Activated T-helper 2 cell treated with anti-CD3 and anti-CD28 coated beads, Interferon-gamma antibody, Interleukin-2, Interleukin-4, amounts not matched to agents 10 μg/mL and 5 μg/mL and 100 μg/mL, durations not matched to agents 14 hours and 24 hours and 36 hours (primary cell): ENCODE measurements at regions not wholly inside any gene's neighbourhood (a gene's known extent, or its start where the extent isn't known, plus 50 kb on each side); places are given as distances from the start of the nearest gene placed in this dataset.
"Not testable (repeated sequence)": the region's sequence is repeated elsewhere in the genome, so short reads cannot be mapped to it uniquely, and the experiment has no call there.

ENCODE experiments used
- DNase-seq: peaks from one replicate; pipeline ENCODE4 v3.0.0; 2021; ENCODE audit warnings: low spot score
- H3K27ac Mint-ChIP-seq: one replicate; pipeline ENCODE4 v1.8.0; 2021; ENCODE audit warnings: mixed read lengths
- H3K27me3 Mint-ChIP-seq: one replicate; pipeline ENCODE4 v1.8.0; 2021; ENCODE audit warnings: low read depth, mixed read lengths
- H3K36me3 Mint-ChIP-seq: one replicate; pipeline ENCODE4 v1.8.0; 2021; ENCODE audit warnings: low read depth, mixed read lengths
- H3K4me1 Mint-ChIP-seq: one replicate; pipeline ENCODE4 v1.8.0; 2021; ENCODE audit warnings: low read depth, mixed read lengths
- H3K4me3 Mint-ChIP-seq: one replicate; pipeline ENCODE4 v1.8.0; 2021; ENCODE audit warnings: low read depth, mild to moderate bottlenecking, moderate library complexity, mixed read lengths
- H3K9me3 Mint-ChIP-seq: one replicate; pipeline ENCODE4 v1.8.0; 2021; ENCODE audit warnings: mixed read lengths
- intact Hi-C: fragments of 100-400 bp; cut with micrococcal nuclease; formaldehyde crosslinking; loops from one replicate; pipeline ENCODE4 v1.15.1; 2023

GRCh38 chr16:29578898-29579297 is 72.7 kb upstream of the NPIPB12 start:
- H3K9me3 Mint-ChIP-seq, DNase-seq, intact Hi-C loops, H3K27ac Mint-ChIP-seq, H3K27me3 Mint-ChIP-seq, H3K4me3 Mint-ChIP-seq: not testable (repeated sequence)
- peaks cover 17% of the 10 kb centered on the region for H3K4me1 Mint-ChIP-seq
- H3K36me3 Mint-ChIP-seq: peaks cover 28% of the 10 kb centered on the region

- intact Hi-C loops, DNase-seq, H3K4me3 Mint-ChIP-seq, H3K27ac Mint-ChIP-seq, H3K9me3 Mint-ChIP-seq, H3K27me3 Mint-ChIP-seq: not testable (repeated sequence)
- peaks cover 23% of the 10 kb centered on the region for H3K36me3 Mint-ChIP-seq
- peaks cover 23% of the 10 kb centered on the region for H3K4me1 Mint-ChIP-seq
Observed at GRCh38 chr16:29581764-29582163, 75.6 kb upstream of the NPIPB12 start.

- Mint-ChIP-seq H3K4me1 (peaks cover 24% of the 10 kb centered on the region), H3K4me3 (peak overlapping the region; percentile 23), H3K27ac (peak overlapping the region; percentile 78), H3K36me3 (peaks cover 31% of the 10 kb centered on the region)
- H3K9me3 Mint-ChIP-seq, intact Hi-C loops, H3K27me3 Mint-ChIP-seq, DNase-seq: not testable (repeated sequence)
Observed at GRCh38 chr16:29591919-29592318, 71.1 kb upstream of the SPN start.

GRCh38 chr16:29594269-29594925 is 68.7 kb upstream of the SPN start:
- Mint-ChIP-seq H3K36me3 (peaks cover 27% of the 10 kb centered on the region), H3K4me3 (peak overlapping the region; percentile 84), H3K4me1 (peaks cover 22% of the 10 kb centered on the region), H3K27ac (peak overlapping the region; percentile 86)
- not testable (repeated sequence) for H3K9me3 Mint-ChIP-seq, H3K27me3 Mint-ChIP-seq
- intact Hi-C loops: loop anchor here (2.0 kb wide), 1 partner anchor 70 kb away; no protein-coding TSS in a partner anchor
- peak; percentile 73 for DNase-seq

GRCh38 chr16:29594926-29595838 is 67.9 kb upstream of the SPN start:
- H3K9me3 Mint-ChIP-seq, H3K27me3 Mint-ChIP-seq: not testable (repeated sequence)
- Mint-ChIP-seq H3K4me3 (peak overlapping the region; percentile 79), H3K4me1 (peaks cover 22% of the 10 kb centered on the region), H3K36me3 (peaks cover 23% of the 10 kb centered on the region), H3K27ac (peak overlapping the region; percentile 89)
- DNase-seq: peak; percentile 90
- intact Hi-C loops: loop anchor here (2.0 kb wide), 1 partner anchor 70 kb away; no protein-coding TSS in a partner anchor

- H3K9me3 Mint-ChIP-seq, DNase-seq, H3K27me3 Mint-ChIP-seq, H3K27ac Mint-ChIP-seq, intact Hi-C loops, H3K4me3 Mint-ChIP-seq: not testable (repeated sequence)
- peaks cover 30% of the 10 kb centered on the region for H3K4me1 Mint-ChIP-seq
- H3K36me3 Mint-ChIP-seq: peaks cover 33% of the 10 kb centered on the region
Observed at GRCh38 chr16:29597030-29597429, 66.0 kb upstream of the SPN start.

- Mint-ChIP-seq H3K36me3 (peaks cover 45% of the 10 kb centered on the region), H3K4me3 (peak overlapping the region; percentile 81), H3K27ac (peak overlapping the region; percentile 90), H3K4me1 (peaks cover 42% of the 10 kb centered on the region)
- H3K9me3 Mint-ChIP-seq, H3K27me3 Mint-ChIP-seq, intact Hi-C loops: not testable (repeated sequence)
- DNase-seq: peak; percentile 63
Observed at GRCh38 chr16:29600111-29601000, 62.7 kb upstream of the SPN start.

GRCh38 chr16:29602247-29602625 is 60.8 kb upstream of the SPN start:
- intact Hi-C loops, DNase-seq, H3K27me3 Mint-ChIP-seq, H3K4me3 Mint-ChIP-seq, H3K9me3 Mint-ChIP-seq: not testable (repeated sequence)
- Mint-ChIP-seq H3K4me1 (peaks cover 38% of the 10 kb centered on the region), H3K36me3 (peaks cover 43% of the 10 kb centered on the region), H3K27ac (peak overlapping the region; percentile 78)

GRCh38 chr16:29602683-29603088 is 60.4 kb upstream of the SPN start:
- H3K9me3 Mint-ChIP-seq, H3K27me3 Mint-ChIP-seq, H3K4me3 Mint-ChIP-seq, intact Hi-C loops, DNase-seq: not testable (repeated sequence)
- Mint-ChIP-seq H3K27ac (peak overlapping the region; percentile 67), H3K36me3 (peaks cover 47% of the 10 kb centered on the region), H3K4me1 (peaks cover 42% of the 10 kb centered on the region)

GRCh38 chr16:29604631-29605549 is 58.2 kb upstream of the SPN start:
- H3K27me3 Mint-ChIP-seq, H3K9me3 Mint-ChIP-seq, intact Hi-C loops, DNase-seq, H3K4me3 Mint-ChIP-seq: not testable (repeated sequence)
- H3K27ac Mint-ChIP-seq: peak overlapping the region; percentile 50
- H3K36me3 Mint-ChIP-seq: peaks cover 61% of the 10 kb centered on the region
- peaks cover 46% of the 10 kb centered on the region for H3K4me1 Mint-ChIP-seq

- H3K27ac Mint-ChIP-seq, H3K9me3 Mint-ChIP-seq, DNase-seq, intact Hi-C loops, H3K27me3 Mint-ChIP-seq, H3K4me3 Mint-ChIP-seq: not testable (repeated sequence)
- Mint-ChIP-seq H3K36me3 (peaks cover 57% of the 10 kb centered on the region), H3K4me1 (peaks cover 43% of the 10 kb centered on the region)
Observed at GRCh38 chr16:29605593-29606205, 57.3 kb upstream of the SPN start.
